Stimulated activated CD4-positive, alpha-beta T cell treated with anti-CD3 and anti-CD28 coated beads, TNF-alpha, amount 100 ng/mL, for 24 hours (primary cell): ENCODE measurements at regions not wholly inside any gene's neighbourhood (a gene's known extent, or its start where the extent isn't known, plus 50 kb on each side); places are given as distances from the start of the nearest gene placed in this dataset.
"Not testable (repeated sequence)": the region's sequence is repeated elsewhere in the genome, so short reads cannot be mapped to it uniquely, and the experiment has no call there.

ENCODE experiments used
- DNase-seq, 3 experiments: peaks; one replicate each; pipeline ENCODE4 v3.0.0-alpha.2; 2020; ENCODE audit warnings: low read depth in 3 of 3

DNA sequence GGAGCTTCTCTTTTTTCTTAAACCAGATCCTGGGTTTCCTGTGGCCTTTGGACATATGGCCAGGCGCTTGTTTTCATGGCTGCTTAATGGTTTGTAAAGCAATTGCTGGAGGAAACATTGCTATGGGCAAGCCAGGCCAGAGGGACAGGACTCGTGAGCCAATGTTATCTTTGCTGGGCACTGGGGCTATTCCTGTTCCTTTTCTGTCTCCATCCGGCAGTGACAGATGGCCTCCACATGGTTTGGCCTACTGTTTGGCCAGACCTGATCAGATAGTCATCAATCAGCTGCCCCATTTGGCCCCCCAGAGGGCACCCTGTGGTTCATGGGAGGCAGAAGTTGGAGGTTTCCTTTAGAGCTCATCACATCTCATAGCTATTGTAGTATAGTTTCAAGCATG is 326.1 kb upstream of the ROPN1 start:
- DNase-seq = no peak

GRCh38 chr3:124318656-124319055 is 326.7 kb upstream of the ROPN1 start:
- no peak for DNase-seq

- DNase-seq = no peak
Observed at GRCh38 chr3:124320976-124321375, 329.1 kb upstream of the ROPN1 start.

DNA sequence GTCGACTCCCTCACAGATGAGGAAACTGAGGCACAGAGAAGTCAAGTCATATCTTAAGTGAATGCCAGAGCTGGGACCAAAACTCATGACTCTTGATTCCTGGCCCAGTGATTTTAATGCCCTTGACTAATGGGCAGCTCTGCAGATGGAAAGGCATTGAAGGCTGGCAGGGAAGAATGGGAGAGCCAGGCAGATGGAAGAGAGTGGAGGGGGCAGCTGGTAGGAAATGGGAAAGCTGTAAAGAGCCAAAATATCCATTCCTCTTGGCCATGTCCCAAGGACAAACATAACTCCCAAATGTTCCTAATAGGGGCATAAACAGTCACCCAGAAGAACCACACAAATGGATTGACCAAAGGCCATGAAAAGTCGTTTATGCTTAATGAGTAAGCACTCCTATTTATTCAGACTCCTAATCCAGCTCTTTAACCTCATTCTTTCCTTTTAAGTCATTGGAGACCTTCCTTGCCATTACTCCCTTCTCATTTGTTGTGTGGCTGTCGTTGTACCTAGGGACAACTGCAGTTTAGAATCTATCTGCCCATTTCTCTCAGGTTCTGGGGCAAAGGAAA is 330.5 kb upstream of the ROPN1 start:
- no peak for DNase-seq

DNA sequence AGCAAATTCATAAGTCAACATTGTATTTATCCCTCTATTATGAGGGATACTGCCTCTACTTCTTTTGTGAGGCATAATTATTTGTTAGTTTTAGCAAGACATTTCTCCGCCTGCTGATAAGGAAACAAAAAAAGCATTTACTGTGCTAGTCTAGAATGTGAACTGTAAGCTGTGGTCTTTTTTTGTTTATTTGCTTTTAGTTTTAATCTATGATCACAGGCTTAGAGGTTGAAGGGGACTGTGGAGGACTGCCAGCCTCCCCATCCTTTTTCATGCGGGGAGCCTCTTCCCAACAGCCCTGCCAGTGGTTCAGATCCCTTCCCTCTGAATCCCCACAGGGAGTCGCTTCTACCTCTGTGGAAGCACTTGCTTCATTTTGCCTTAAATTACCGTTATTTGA is 331.0 kb upstream of the ROPN1 start:
- no peak for DNase-seq

DNA sequence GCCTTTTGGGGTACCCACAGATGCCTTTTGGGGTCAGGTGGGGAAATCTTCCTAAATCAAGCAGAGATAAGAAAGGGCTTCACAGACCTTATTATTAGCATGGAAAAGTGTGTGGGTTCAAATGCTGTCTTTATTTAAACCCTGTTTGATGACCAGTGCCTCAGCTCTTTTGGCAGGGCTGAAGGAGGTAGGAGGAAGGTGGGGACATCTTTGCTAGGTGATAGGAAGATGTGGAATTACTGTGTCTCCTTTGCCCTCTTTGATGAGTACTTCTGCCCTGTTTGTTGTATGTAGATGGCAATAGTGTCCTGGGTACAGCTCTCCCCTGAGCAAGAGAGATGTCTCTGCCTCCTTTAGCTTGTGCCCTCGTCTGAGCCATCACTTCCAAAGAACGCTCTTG is 333.3 kb upstream of the ROPN1 start:
- no peak for DNase-seq

DNA sequence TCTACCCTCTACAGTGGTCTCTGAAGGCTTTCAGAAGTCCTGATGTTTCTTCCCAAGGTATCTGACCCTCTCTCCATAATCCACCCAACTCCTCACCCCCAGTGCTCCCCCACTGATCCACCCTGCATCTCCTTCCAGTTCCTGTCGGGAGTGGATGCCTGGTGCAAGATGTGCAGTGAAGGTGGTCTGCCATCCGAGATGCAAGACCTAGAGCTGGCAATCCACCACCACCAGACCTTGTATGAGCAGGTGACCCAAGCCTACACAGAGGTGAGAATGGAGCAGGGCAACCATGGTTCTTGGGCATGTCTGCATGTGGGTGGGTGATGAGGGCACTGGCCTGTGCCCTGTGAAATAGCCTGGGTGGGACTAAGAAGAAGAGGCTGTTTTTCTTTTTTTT is 337.8 kb upstream of the ROPN1 start:
- DNase-seq = no peak

DNA sequence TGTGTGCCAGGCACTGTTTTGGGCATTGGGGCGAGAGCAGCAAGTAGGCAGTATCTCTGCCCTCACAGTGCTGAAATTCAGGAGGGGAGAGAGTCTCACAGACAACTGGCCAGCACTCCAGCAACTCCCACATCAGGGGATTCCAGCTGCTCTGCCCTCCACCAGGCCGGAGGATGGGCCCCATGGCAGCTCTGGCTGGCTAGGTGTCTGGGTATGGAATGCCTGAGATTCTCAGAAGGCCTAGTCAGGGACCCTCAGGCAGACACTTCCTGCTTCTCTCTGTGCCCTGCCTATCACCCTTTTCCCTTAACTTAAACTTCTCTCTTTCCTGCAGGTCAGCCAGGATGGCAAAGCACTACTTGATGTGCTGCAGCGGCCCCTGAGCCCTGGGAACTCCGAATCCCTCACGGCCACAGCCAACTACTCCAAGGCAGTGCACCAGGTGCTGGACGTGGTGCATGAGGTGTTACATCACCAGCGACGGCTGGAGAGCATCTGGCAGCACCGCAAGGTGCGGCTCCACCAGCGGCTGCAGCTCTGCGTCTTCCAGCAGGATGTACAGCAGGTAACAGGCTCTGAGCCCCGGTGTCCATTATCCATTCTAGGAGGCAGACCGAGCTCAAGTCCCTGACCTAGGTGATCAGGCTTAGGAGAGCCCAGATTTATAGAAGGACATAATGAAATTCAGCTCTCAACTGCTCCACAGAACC is 342.2 kb upstream of the ROPN1 start:
- DNase-seq = no peak

DNA sequence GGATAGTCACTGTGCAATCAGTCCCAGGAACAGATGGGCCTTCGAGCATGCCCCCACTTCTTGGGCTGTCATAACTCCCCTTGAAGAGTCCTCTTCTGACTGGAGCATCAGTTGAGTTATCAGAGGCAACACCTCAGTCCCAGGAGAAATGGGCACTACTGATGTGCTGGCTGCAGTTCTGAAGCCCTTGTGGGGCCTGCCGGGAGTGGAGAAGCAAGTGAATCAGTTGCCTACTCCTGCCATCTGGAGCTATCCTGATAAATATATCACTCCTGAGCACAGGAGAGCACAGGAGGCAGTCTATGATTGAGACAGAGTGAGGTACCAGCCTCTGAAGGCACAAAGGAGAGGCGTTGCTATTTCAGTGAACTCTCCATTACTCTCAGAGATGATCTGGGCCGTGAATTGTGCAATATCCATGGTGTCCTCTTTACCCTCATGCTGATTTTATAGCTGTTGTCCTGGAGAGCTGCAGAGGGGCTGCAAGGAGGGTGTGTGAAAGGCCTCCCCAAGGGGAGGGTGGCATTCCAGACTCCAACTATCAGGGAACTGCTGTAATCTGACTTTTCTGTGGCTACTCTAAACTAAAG is 344.2 kb upstream of the ROPN1 start:
- no peak for DNase-seq

- DNase-seq = no peak
Observed at GRCh38 chr3:124345845-124346244, 353.9 kb upstream of the ROPN1 start.

- DNase-seq = no peak
Observed at GRCh38 chr3:124346487-124346886, 354.6 kb upstream of the ROPN1 start.

DNA sequence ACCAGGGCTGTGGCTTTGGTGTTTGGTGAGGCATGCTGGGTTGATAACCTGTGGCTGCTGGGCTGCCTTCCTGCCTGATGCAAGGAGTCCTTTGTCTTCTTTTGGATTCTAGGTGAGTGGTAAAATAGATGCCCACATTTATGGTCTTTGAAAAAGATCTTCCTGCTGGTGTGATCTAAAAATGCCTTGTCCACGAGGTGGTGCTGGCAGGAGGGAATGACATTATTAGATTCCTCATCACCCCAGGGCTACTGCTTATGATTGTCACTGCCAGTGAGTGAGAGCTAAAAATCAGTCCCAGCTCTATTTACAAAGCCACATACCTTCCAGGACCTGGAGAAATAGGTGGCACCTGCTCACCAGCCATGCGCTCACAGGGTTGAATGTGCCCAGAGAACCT is 355.5 kb upstream of the ROPN1 start:
- no peak for DNase-seq

GRCh38 chr3:124348555-124348954 is 356.6 kb upstream of the ROPN1 start:
- not testable (repeated sequence) for DNase-seq

- no peak for DNase-seq
Observed at GRCh38 chr3:124351430-124352148, 359.7 kb upstream of the ROPN1 start.

DNA sequence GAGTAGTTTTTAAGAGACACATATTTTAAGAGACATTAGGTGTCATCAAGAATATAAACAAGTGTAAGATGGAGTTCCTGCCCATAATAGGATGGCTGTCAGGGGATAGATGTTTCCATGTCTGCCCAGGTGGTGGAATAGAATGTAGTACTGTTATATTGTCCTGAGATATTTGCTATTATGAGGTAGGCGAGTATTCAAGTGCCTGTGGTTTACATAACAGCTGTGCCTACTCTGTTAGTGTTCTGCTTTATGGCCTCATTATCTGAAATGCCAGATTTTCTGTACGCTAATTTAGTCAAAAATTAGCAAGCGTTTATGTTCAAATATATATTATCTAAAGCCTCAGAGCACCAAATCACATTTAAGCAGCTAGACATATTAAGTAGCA is 360.2 kb upstream of the ROPN1 start:
- no peak for DNase-seq

- DNase-seq = no peak
Observed at GRCh38 chr3:124353691-124354090, 361.8 kb upstream of the ROPN1 start.

GRCh38 chr3:124354150-124354549 is 362.2 kb upstream of the ROPN1 start:
- no peak for DNase-seq

DNA sequence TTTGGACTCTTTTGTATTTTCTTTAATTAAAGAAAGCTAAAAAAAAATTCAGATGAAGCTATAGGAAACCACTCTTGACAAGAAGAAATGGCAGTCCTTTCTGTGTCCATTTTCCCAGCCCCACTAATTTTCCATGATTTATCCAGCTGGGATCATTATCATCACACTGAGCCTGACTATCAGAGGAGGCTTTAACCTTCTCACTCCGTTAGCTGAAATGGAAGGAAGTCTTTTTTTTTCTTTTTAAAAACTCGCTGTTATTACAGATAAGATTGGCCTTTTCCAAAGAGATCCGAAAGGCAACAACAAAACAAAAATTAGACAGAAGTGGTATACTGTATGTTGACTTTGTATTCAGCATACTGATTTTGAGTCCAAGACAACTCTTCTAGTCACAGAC is 366.2 kb upstream of the ROPN1 start:
- DNase-seq = no peak

DNA sequence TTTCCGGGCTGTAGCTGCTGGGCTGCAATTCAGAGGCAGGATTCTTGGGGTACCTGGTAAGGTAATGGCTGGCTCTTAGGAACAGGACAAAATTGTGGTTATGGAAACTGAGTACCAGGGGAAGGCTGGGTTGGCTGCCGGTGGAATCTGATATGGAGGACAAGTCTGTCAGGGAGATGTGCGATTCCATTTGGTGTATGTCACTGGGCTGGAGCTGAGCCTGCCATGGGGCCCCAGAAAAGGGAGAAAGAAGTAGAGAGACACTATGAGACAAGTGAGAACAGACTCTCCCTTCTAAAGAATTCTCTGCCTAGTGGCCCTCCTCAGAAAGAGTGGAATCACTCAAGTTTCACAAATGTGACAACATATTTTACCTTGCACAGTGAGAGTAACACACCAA is 368.2 kb upstream of the ROPN1 start:
- no peak for DNase-seq

DNA sequence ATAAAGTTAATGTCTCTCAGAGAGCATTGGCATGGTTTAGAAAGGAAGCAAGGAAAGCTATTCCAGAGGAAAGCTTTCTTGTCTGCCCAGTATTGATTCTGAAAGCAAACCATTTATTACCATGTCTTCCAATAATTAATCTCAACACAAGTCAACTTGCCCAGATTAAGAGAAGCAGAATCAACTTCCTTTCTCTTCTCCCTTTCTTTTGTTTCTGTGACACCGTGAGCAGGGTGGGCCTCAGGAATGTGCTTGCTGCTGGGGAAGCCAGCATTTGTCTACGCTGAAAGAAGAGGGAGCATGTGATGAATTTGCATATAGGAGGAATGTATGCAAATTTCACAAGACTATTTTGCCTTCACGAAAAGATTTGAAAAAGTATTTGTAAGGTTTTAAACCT is 368.6 kb upstream of the ROPN1 start:
- no peak for DNase-seq

DNA sequence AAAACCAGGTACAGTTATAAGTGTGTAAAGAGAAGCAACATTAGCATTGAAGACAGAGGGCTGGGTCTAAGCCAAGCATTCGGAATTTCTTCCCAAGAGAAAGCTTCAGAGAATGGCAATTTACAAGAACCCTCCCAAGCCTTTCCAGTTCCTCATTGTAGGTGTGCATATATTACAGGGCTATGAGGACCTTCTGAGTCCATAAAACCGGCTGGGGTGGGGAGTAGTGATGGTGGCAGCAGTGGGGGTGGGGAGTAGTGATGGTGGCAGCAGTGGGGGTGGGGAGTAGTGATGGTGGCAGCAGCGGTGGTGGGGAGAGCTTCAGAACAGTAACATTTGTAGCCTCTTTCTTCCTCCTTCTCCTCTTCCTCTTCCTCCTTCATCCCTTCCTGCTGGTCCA is 368.7 kb upstream of the UMPS start:
- DNase-seq = no peak

- no peak for DNase-seq
Observed at GRCh38 chr3:124362455-124362854, 367.8 kb upstream of the UMPS start.

DNA sequence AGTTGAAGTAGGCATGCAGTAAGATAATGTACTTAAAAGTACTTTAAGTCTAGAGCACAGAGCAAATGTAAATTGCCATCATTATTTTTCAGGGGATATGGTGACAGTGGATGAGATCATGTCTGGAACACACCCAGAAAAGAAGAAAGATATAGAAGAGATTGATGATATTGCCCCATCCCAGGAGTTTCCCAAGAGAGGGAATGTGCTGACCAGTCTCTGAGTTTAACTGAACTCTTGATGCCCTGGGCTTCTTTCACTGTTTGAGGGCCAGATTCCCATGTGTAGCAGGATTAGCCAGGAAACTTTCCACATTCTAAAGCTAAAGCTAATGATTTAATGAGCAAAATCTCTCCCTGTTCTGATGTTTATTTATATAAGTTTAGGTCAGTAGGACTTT is 366.8 kb upstream of the UMPS start:
- no peak for DNase-seq
